ENCODE measurements at regions not wholly inside any gene's neighbourhood (a gene's known extent, or its start where the extent isn't known, plus 50 kb on each side); places are given as distances from the start of the nearest gene placed in this dataset.

- DNase-seq (ENCODE audit: low read depth in 2 of 3, low spot score in 2 of 3): no peak
Observed at GRCh38 chr9:89790542-89791109, 185.8 kb downstream of the GADD45G start.

- DNase-seq (ENCODE audit: low read depth in 2 of 3, low spot score in 2 of 3): no peak
Observed at GRCh38 chr9:89791754-89792153, 186.9 kb downstream of the GADD45G start.

- no peak for DNase-seq (ENCODE audit: low read depth in 2 of 3, low spot score in 2 of 3)
Observed at GRCh38 chr9:89792189-89793123, 187.6 kb downstream of the GADD45G start.

GRCh38 chr9:89793124-89793495 is 188.3 kb downstream of the GADD45G start:
- DNase-seq (ENCODE audit: low read depth in 2 of 3, low spot score in 2 of 3): no peak

- DNase-seq (ENCODE audit: low read depth in 2 of 3, low spot score in 2 of 3): no peak
Observed at GRCh38 chr9:89793551-89793950, 188.7 kb downstream of the GADD45G start.

- DNase-seq (ENCODE audit: low read depth in 2 of 3, low spot score in 2 of 3): no peak
Observed at GRCh38 chr9:89794918-89795317, 190.1 kb downstream of the GADD45G start.

- DNase-seq (ENCODE audit: low read depth in 2 of 3, low spot score in 2 of 3): no peak
Observed at GRCh38 chr9:89795538-89796195, 190.9 kb downstream of the GADD45G start.

- DNase-seq (ENCODE audit: low read depth in 2 of 3, low spot score in 2 of 3): no peak
Observed at GRCh38 chr9:89796606-89797005, 191.8 kb downstream of the GADD45G start.

GRCh38 chr9:89797255-89797654 is 192.4 kb downstream of the GADD45G start:
- no peak for DNase-seq (ENCODE audit: low read depth in 2 of 3, low spot score in 2 of 3)

GRCh38 chr9:89797937-89798455 is 193.2 kb downstream of the GADD45G start:
- DNase-seq (ENCODE audit: low read depth in 2 of 3, low spot score in 2 of 3): no peak

GRCh38 chr9:89798547-89799120 is 193.8 kb downstream of the GADD45G start:
- DNase-seq (ENCODE audit: low read depth in 2 of 3, low spot score in 2 of 3): no peak

GRCh38 chr9:89799221-89799620 is 194.4 kb downstream of the GADD45G start:
- DNase-seq (ENCODE audit: low read depth in 2 of 3, low spot score in 2 of 3): no peak

GRCh38 chr9:89799766-89800165 is 195.0 kb downstream of the GADD45G start:
- no peak for DNase-seq (ENCODE audit: low read depth in 2 of 3, low spot score in 2 of 3)

- DNase-seq (ENCODE audit: low read depth in 2 of 3, low spot score in 2 of 3): no peak
Observed at GRCh38 chr9:89801341-89801740, 196.5 kb downstream of the GADD45G start.

- DNase-seq (ENCODE audit: low read depth in 2 of 3, low spot score in 2 of 3): no peak
Observed at GRCh38 chr9:89801742-89802670, 197.2 kb downstream of the GADD45G start.

GRCh38 chr9:89802781-89803355 is 198.1 kb downstream of the GADD45G start:
- no peak for DNase-seq (ENCODE audit: low read depth in 2 of 3, low spot score in 2 of 3)

GRCh38 chr9:89803403-89803802 is 198.6 kb downstream of the GADD45G start:
- no peak for DNase-seq (ENCODE audit: low read depth in 2 of 3, low spot score in 2 of 3)

- DNase-seq (ENCODE audit: low read depth in 2 of 3, low spot score in 2 of 3): no peak
Observed at GRCh38 chr9:89804766-89805531, 200.1 kb downstream of the GADD45G start.

- DNase-seq (ENCODE audit: low read depth in 2 of 3, low spot score in 2 of 3): no peak
Observed at GRCh38 chr9:89805571-89806292, 200.9 kb downstream of the GADD45G start.

Data from activated CD8-positive, alpha-beta memory T cell treated with anti-CD3 and anti-CD28 coated beads for 48 hours (primary cell).